ENCODE measurements at regions not wholly inside any gene's neighbourhood (a gene's known extent, or its start where the extent isn't known, plus 50 kb on each side); places are given as distances from the start of the nearest gene placed in this dataset.

DNA sequence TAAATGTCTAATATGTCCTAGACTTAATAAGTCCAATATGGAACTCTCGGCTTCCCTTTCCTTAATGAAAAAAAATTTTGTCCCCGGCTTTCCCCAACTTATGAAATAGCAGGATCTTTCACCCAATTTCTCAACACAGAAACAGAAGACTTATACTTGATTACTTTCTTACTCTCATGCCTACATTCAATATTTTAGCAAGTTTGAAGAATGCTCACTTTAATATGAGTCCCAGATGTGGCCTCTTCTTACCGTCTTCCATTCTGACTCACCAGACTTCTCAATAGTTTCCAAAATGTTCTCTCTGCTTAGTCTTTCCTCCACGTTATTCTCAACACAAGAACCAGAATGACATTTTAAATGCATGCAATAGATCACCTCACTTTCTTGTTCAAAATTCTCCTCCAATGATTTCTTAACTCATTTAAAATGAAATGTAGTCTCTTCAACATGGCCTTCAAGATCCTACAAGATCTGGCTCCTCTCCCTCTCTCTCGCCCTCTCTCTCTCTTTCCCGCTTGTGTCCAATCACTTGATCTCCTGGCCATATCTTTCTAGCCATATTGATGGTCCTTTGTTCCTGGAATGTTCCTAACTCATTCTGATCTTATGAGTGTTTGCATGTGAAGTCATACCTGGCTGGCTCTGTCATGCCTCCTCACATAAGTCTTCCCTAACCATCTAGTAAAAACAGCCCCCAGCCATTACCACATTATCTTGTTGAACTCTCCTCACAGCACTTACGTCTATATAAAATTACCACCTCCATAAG is 119.7 kb upstream of the FAM3C start:
- no peak for DNase-seq (ENCODE audit: low read depth in 1 of 2, low spot score in 1 of 2)
- TF ChIP-seq GABPA (IDR thresholded peaks at IDR 0.05; ENCODE audit: low read depth) (no peak), POLR2AphosphoS5 (IDR thresholded peaks at IDR 0.05; ENCODE audit: low read depth) (no peak), SPI1 (IDR thresholded peaks at IDR 0.05; ENCODE audit: borderline replicate concordance, low read depth) (no peak)
- TF ChIP-seq, protein P1, sequence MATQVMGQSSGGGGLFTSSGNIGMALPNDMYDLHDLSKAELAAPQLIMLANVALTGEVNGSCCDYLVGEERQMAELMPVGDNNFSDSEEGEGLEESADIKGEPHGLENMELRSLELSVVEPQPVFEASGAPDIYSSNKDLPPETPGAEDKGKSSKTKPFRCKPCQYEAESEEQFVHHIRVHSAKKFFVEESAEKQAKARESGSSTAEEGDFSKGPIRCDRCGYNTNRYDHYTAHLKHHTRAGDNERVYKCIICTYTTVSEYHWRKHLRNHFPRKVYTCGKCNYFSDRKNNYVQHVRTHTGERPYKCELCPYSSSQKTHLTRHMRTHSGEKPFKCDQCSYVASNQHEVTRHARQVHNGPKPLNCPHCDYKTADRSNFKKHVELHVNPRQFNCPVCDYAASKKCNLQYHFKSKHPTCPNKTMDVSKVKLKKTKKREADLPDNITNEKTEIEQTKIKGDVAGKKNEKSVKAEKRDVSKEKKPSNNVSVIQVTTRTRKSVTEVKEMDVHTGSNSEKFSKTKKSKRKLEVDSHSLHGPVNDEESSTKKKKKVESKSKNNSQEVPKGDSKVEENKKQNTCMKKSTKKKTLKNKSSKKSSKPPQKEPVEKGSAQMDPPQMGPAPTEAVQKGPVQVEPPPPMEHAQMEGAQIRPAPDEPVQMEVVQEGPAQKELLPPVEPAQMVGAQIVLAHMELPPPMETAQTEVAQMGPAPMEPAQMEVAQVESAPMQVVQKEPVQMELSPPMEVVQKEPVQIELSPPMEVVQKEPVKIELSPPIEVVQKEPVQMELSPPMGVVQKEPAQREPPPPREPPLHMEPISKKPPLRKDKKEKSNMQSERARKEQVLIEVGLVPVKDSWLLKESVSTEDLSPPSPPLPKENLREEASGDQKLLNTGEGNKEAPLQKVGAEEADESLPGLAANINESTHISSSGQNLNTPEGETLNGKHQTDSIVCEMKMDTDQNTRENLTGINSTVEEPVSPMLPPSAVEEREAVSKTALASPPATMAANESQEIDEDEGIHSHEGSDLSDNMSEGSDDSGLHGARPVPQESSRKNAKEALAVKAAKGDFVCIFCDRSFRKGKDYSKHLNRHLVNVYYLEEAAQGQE (IDR thresholded peaks at IDR 0.05; ENCODE audit: insufficient replicate concordance, low read depth): no peak
- TF ChIP-seq, protein P2, sequence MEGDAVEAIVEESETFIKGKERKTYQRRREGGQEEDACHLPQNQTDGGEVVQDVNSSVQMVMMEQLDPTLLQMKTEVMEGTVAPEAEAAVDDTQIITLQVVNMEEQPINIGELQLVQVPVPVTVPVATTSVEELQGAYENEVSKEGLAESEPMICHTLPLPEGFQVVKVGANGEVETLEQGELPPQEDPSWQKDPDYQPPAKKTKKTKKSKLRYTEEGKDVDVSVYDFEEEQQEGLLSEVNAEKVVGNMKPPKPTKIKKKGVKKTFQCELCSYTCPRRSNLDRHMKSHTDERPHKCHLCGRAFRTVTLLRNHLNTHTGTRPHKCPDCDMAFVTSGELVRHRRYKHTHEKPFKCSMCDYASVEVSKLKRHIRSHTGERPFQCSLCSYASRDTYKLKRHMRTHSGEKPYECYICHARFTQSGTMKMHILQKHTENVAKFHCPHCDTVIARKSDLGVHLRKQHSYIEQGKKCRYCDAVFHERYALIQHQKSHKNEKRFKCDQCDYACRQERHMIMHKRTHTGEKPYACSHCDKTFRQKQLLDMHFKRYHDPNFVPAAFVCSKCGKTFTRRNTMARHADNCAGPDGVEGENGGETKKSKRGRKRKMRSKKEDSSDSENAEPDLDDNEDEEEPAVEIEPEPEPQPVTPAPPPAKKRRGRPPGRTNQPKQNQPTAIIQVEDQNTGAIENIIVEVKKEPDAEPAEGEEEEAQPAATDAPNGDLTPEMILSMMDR (IDR thresholded peaks at IDR 0.05; ENCODE audit: insufficient read depth, low read length): no peak
- Histone ChIP-seq H3K4me3 (replicated peaks; ENCODE audit: insufficient read depth, low read length) (no peak overlapping the region), H3K27me3 (ENCODE audit: insufficient read depth, poor library complexity, severe bottlenecking) (no peaks in the 10 kb centered on the region), H3K27ac (replicated peaks) (no peak overlapping the region)

DNA sequence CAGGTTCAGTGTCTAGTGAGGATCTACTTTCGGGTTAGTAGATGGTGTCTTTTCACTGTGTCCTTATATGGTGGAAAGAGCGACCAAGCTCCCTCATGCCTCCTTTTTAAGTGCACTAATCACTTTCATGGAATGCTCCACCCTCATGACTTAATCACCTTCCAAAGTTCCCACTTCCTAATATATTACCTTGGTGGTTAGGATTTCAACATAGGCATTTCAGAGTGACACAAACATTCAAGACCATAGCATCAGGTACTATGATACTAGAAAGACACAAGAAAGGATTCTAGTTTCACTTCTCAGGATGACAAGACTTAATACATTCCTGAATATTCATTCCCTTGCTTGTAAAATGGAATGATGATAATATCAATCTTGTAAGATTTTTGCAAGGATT is 119.1 kb upstream of the FAM3C start:
- Histone ChIP-seq H3K4me3 (replicated peaks; ENCODE audit: insufficient read depth, low read length) (no peak overlapping the region), H3K27me3 (ENCODE audit: insufficient read depth, poor library complexity, severe bottlenecking) (no peaks in the 10 kb centered on the region), H3K27ac (replicated peaks) (no peak overlapping the region)
- no peak for TF ChIP-seq POLR2AphosphoS5 (IDR thresholded peaks at IDR 0.05; ENCODE audit: low read depth)
- TF ChIP-seq, protein P2 (IDR thresholded peaks at IDR 0.05; ENCODE audit: insufficient read depth, low read length): no peak
- TF ChIP-seq SPI1 (IDR thresholded peaks at IDR 0.05; ENCODE audit: borderline replicate concordance, low read depth): no peak
- no peak for TF ChIP-seq GABPA (IDR thresholded peaks at IDR 0.05; ENCODE audit: low read depth)
- TF ChIP-seq, protein P1 (IDR thresholded peaks at IDR 0.05; ENCODE audit: insufficient replicate concordance, low read depth): no peak
- no peak for DNase-seq (ENCODE audit: low read depth in 1 of 2, low spot score in 1 of 2)

DNA sequence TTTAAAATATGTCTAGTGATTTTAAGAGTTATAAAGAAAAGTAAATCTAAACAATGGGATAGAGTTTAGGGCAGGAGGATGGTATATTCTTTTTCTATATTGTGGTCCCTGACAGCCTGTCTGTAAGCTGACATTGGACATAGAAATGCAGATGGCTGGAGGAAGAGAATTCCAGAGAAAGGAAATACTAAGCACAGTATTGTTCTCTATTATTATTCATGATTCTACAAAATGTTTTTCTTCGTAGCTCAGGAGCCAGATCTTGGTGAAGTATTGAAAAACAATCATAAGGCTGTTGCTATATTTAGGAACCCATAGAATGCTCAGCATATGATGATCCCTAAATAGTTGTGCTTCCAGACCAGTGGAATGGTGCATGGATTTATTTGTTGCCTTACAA is 117.0 kb upstream of the FAM3C start:
- no peak for DNase-seq (ENCODE audit: low read depth in 1 of 2, low spot score in 1 of 2)
- no peak for TF ChIP-seq GABPA (IDR thresholded peaks at IDR 0.05; ENCODE audit: low read depth)
- TF ChIP-seq, protein P2 (IDR thresholded peaks at IDR 0.05; ENCODE audit: insufficient read depth, low read length): no peak
- no peak for TF ChIP-seq POLR2AphosphoS5 (IDR thresholded peaks at IDR 0.05; ENCODE audit: low read depth)
- TF ChIP-seq SPI1 (IDR thresholded peaks at IDR 0.05; ENCODE audit: borderline replicate concordance, low read depth): no peak
- TF ChIP-seq, protein P1 (IDR thresholded peaks at IDR 0.05; ENCODE audit: insufficient replicate concordance, low read depth): no peak
- Histone ChIP-seq H3K4me3 (replicated peaks; ENCODE audit: insufficient read depth, low read length) (no peak overlapping the region), H3K27me3 (ENCODE audit: insufficient read depth, poor library complexity, severe bottlenecking) (no peaks in the 10 kb centered on the region), H3K27ac (replicated peaks) (no peak overlapping the region)
